GM13976 (cell line): ENCODE measurements at regions not wholly inside any gene's neighbourhood (a gene's known extent, or its start where the extent isn't known, plus 50 kb on each side); places are given as distances from the start of the nearest gene placed in this dataset.

Source experiments
- DNase-seq: peaks from one replicate; pipeline ENCODE4 v3.0.0; 2012; ENCODE audit warnings: low spot score
- CTCF ChIP-seq: IDR thresholded peaks from 2 replicates; pipeline ENCODE4 v1.5.1; 2012; ENCODE audit warnings: borderline replicate concordance, mild to moderate bottlenecking; ENCODE audit not compliant: insufficient read depth; ENCODE audit errors: extremely low read depth, missing control alignments, control extremely low read depth
- in situ Hi-C: fragments of 300-500 bp; cut with MboI; formaldehyde crosslinking; loops from one replicate; pipeline ENCODE4 v1.12.0; 2022; ENCODE audit warnings: low sequenced_read_pairs, mixed read lengths, inconsistent platforms; ENCODE audit not compliant: unreplicated experiment

DNA sequence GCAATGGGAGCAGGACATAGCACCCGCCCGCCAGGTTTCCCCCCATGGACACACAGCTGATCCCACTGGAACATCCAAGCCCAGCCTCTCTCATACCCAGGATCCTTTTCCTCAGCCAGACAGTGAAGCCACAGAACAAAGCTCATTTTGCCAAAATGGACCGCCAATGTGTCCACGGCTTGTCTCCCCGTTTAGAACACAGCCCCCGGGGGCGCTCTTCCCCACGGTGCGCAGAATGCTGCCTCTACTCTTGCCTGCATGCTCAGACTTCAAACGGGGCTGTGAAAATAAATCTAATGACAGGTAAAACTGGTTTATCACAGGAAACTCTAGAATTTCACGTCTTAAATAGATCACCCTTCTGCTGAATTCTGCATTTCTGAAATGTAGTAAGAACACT is 548.5 kb upstream of the ID2 start:
- in situ Hi-C loops = no loop called here
- DNase-seq = no peak
- TF ChIP-seq CTCF = no peak

GRCh38 chr2:8133913-8134472 is 547.9 kb upstream of the ID2 start:
- in situ Hi-C loops = no loop called here
- no peak for DNase-seq
- no peak for TF ChIP-seq CTCF

DNA sequence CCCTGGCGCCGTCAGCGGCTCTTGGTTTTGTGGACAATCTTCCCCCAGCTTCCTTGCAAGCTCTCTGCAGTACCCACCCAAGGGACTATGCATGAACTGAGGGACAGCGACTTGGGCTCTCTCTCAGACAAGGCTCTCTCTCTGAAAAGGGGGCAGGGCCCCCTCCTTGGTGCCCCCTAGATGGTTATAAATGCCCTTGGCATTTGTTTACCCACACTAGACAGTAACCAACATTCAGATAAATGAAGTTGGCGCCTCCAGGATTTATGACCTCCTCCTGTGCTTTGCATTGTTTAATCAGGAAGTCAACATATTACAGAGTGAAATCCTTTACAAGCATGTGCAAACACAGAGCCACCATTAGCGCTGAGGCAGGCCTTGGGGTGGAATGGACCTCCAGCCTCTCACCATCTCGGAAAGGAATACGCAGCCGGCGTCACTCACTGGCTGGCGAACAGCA is 547.4 kb upstream of the ID2 start:
- in situ Hi-C loops = no loop called here
- DNase-seq = no peak
- TF ChIP-seq CTCF = no peak

DNA sequence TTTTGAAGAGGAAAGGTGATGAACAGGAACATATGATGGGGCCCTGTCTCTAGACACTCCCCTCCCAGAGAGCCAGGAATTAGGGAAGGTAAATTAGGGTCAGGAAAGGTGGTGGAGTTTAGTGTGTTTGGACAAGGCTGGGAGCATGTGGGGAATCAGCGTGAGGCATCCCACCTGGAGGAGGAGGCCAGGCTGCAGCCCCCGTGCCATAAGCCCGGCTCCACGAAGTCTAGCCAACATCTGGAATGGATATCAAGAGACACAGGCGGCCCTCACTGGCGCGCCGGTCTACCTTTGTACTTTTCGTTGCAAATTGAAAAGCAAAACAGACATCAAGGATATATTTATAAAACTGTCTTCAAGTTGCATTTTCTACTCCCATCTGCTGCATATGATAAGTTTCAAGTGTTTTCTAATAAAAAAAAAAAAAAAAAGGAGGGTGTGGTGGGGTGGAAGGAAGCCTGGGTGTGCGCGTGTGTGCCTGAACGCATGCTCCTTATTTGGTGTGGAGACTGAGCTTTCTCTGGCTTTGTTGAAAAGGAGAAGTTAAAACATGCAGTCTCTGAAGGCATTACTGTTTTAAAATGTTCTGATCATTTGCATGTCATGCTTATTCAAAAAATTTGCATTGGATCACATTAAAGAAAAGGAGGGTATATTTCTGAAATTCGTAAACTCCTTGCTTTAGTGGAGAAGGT is 546.7 kb upstream of the ID2 start:
- no peak for DNase-seq
- TF ChIP-seq CTCF = no peak
- in situ Hi-C loops = no loop called here

- no peak for DNase-seq
- no peak for TF ChIP-seq CTCF
- in situ Hi-C loops = no loop called here
Measured at GRCh38 chr2:8137801-8138200, 544.1 kb upstream of the ID2 start.

DNA sequence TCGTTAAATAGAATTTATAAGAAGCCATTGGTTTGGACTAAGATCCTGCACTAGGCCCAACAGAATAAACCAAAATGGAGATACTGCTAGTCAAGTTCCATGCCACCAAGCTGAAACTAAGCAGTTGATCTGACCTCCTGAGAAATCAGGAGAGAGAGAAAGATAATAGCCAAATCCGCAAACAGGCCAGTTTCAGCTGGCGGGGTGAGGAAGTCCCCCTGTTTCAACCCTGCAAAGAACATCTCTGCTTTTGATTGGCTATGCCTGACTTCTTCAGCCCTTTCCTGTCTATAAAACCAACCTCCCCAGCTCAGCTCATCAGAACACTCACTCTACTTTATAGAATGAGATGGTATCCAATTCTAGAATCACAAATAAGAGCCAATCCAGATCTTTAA is 543.3 kb upstream of the ID2 start:
- no peak for TF ChIP-seq CTCF
- in situ Hi-C loops = no loop called here
- DNase-seq = no peak
